H1 (cell line): ENCODE measurements at regions not wholly inside any gene's neighbourhood (a gene's known extent, or its start where the extent isn't known, plus 50 kb on each side); places are given as distances from the start of the nearest gene placed in this dataset.
"Not testable (repeated sequence)": the region's sequence is repeated elsewhere in the genome, so short reads cannot be mapped to it uniquely, and the experiment has no call there.

ENCODE experiments used
- CTCF ChIA-PET: fragments of 300-600 bp; sonication (Branson Sonifier 250); formaldehyde crosslinking; loops from one replicate; lab custom pipeline; 2021; ENCODE audit not compliant: partially characterized antibody; lab: Charles Lee
- POLR2A ChIA-PET: fragments of 300-600 bp; sonication (Branson Sonifier 250); formaldehyde crosslinking; loops from one replicate; lab custom pipeline; 2021; ENCODE audit warnings: inconsistent platforms; ENCODE audit not compliant: partially characterized antibody; lab: Charles Lee
- DNase-seq, 2 experiments: peaks; one replicate each; pipeline versions ENCODE4 v3.0.0 to v3.0.0-alpha.2; 2010 to 2022; ENCODE audit warnings: low spot score in 2 of 2, low read depth in 1 of 2, mixed read lengths in 1 of 2
- FAIRE-seq: peaks from 2 replicates; lab custom pipeline; 2011; peaks lifted over from hg19 to GRCh38; lab: Jason Lieb, UNC
- H2AFZ ChIP-seq: 2 replicates; pipeline ENCODE4 v1.8.1; 2012; ENCODE audit warnings: low read length, inconsistent platforms
- H2AK5ac ChIP-seq: 2 replicates; pipeline ENCODE4 v1.6.1; 2013; ENCODE audit warnings: low read depth, low read length
- H2BK120ac ChIP-seq: replicated peaks from 2 replicates; pipeline ENCODE3; 2013; ENCODE audit warnings: low read depth, low read length, inconsistent platforms
- H2BK12ac ChIP-seq: 2 replicates; pipeline ENCODE4 v1.6.1; 2013; ENCODE audit warnings: low read depth, low read length
- H2BK15ac ChIP-seq: 2 replicates; pipeline ENCODE4 v1.6.1; 2013; ENCODE audit warnings: low read length
- H2BK20ac ChIP-seq: 2 replicates; pipeline ENCODE4 v1.6.1; 2013; ENCODE audit warnings: low read length
- H2BK5ac ChIP-seq: 2 replicates; pipeline ENCODE4 v1.6.1; 2013; ENCODE audit warnings: low read depth, low read length
- H3K14ac ChIP-seq: 2 replicates; pipeline ENCODE4 v1.6.1; 2013; ENCODE audit warnings: inconsistent platforms; ENCODE audit not compliant: insufficient read length
- H3K18ac ChIP-seq: 2 replicates; pipeline ENCODE4 v1.6.1; 2013; ENCODE audit warnings: low read length; ENCODE audit errors: extremely low read depth
- H3K23ac ChIP-seq: 2 replicates; pipeline ENCODE4 v1.6.1; 2013; ENCODE audit warnings: inconsistent platforms; ENCODE audit not compliant: insufficient read length
- H3K23me2 ChIP-seq: 2 replicates; pipeline ENCODE4 v1.6.1; 2013; ENCODE audit warnings: low read depth, low read length
- H3K27ac ChIP-seq: 2 replicates; pipeline ENCODE4 v1.6.1; 2011; ENCODE audit warnings: low read depth, low read length, inconsistent platforms
- H3K27me3 ChIP-seq, 4 experiments: replicated peaks in 1 of 4; 1 replicate in 1 of 4; 2 replicates in 3 of 4; pipeline versions ENCODE4 v1.6.1 to v1.8.1; 2011 to 2013; ENCODE audit warnings: low read length in 3 of 4, mild to moderate bottlenecking in 3 of 4, inconsistent platforms in 2 of 4, mixed read lengths in 2 of 4, moderate library complexity in 1 of 4; ENCODE audit not compliant: control insufficient read depth in 3 of 4, insufficient read depth in 3 of 4; ENCODE audit errors: extremely low read depth in 1 of 4
- H3K36me3 ChIP-seq, 4 experiments: 2 replicates each; pipeline versions ENCODE4 v1.6.1 to v1.8.1; 2011 to 2013; ENCODE audit warnings: mild to moderate bottlenecking in 4 of 4, low read length in 3 of 4, moderate library complexity in 2 of 4, control low read depth in 1 of 4, inconsistent platforms in 1 of 4; ENCODE audit not compliant: insufficient read depth in 4 of 4, control insufficient read depth in 2 of 4
- H3K4ac ChIP-seq: replicated peaks from 2 replicates; pipeline ENCODE3; 2013; ENCODE audit warnings: low read length, low read depth, mixed read lengths, inconsistent platforms; ENCODE audit not compliant: insufficient read length
- H3K4me1 ChIP-seq, 4 experiments: replicated peaks in 1 of 4; 1 replicate in 1 of 4; 2 replicates in 3 of 4; pipeline versions ENCODE4 v1.6.1 to v1.8.1; 2011 to 2013; ENCODE audit warnings: low read length in 3 of 4, inconsistent platforms in 2 of 4, mixed read lengths in 1 of 4; ENCODE audit not compliant: insufficient read depth in 4 of 4, control insufficient read depth in 3 of 4
- H3K4me2 ChIP-seq, 2 experiments: 2 replicates each; pipeline versions ENCODE4 v1.6.1 to v1.8.1; 2011 to 2013; ENCODE audit warnings: low read depth in 2 of 2, low read length in 2 of 2, control low read depth in 1 of 2, inconsistent platforms in 1 of 2, mild to moderate bottlenecking in 1 of 2; ENCODE audit not compliant: insufficient read depth in 1 of 2
- H3K4me3 ChIP-seq, 4 experiments: fragments of 200-600, 300-600 bp in 1 of 4; sonication (generic), shearing (Covaris generic), sonication (Bioruptor Twin) in 1 of 4; 2 replicates each; pipeline versions ENCODE4 v1.5.1 to v1.8.1; 2011 to 2016; ENCODE audit warnings: low read length in 4 of 4, low read depth in 3 of 4, control low read depth in 2 of 4, inconsistent platforms in 2 of 4, mild to moderate bottlenecking in 2 of 4, mixed read lengths in 1 of 4, moderate library complexity in 1 of 4; ENCODE audit not compliant: insufficient read depth in 2 of 4; ENCODE audit errors: extremely low read depth in 1 of 4
- H3K56ac ChIP-seq: replicated peaks from 2 replicates; pipeline ENCODE3; 2013; ENCODE audit warnings: low read depth, mild to moderate bottlenecking, mixed read lengths, low read length, inconsistent platforms; ENCODE audit not compliant: insufficient read length
- H3K79me1 ChIP-seq: 2 replicates; pipeline ENCODE4 v1.6.1; 2013; ENCODE audit warnings: low read depth, low read length, control low read depth
- H3K79me2 ChIP-seq, 2 experiments: 2 replicates each; pipeline versions ENCODE4 v1.6.1 to v1.8.1; 2012 to 2013; ENCODE audit warnings: low read length in 2 of 2, mild to moderate bottlenecking in 2 of 2, inconsistent platforms in 1 of 2; ENCODE audit not compliant: insufficient read depth in 2 of 2, control insufficient read depth in 1 of 2
- H3K9ac ChIP-seq, 4 experiments: replicated peaks in 1 of 4; 1 replicate in 1 of 4; 2 replicates in 3 of 4; pipeline versions ENCODE4 v1.6.1 to v1.8.1; 2011 to 2013; ENCODE audit warnings: low read depth in 3 of 4, low read length in 3 of 4, control low read depth in 2 of 4, mild to moderate bottlenecking in 2 of 4, moderate library complexity in 2 of 4, inconsistent platforms in 1 of 4; ENCODE audit errors: extremely low read depth in 1 of 4
- H3K9me3 ChIP-seq, 2 experiments: 2 replicates each; pipeline versions ENCODE4 v1.6.1 to v1.8.1; 2012 to 2013; ENCODE audit warnings: mild to moderate bottlenecking in 2 of 2, moderate library complexity in 2 of 2, control low read depth in 1 of 2, inconsistent platforms in 1 of 2, low read depth in 1 of 2, low read length in 1 of 2, mixed read lengths in 1 of 2; ENCODE audit not compliant: insufficient read depth in 2 of 2
- H4K20me1 ChIP-seq, 2 experiments: replicated peaks in 1 of 2; 2 replicates each; pipeline versions ENCODE3 to v1.8.1; 2011 to 2013; ENCODE audit warnings: inconsistent platforms in 2 of 2, low read length in 2 of 2, mild to moderate bottlenecking in 1 of 2; ENCODE audit not compliant: insufficient read depth in 2 of 2, control insufficient read depth in 1 of 2
- H4K5ac ChIP-seq: 2 replicates; pipeline ENCODE4 v1.6.1; 2013; ENCODE audit warnings: low read length, low read depth, mixed read lengths, inconsistent platforms; ENCODE audit not compliant: insufficient read length
- H4K8ac ChIP-seq: 2 replicates; pipeline ENCODE4 v1.8.0; 2013; ENCODE audit warnings: mild to moderate bottlenecking, moderate library complexity, low read length, inconsistent platforms; ENCODE audit not compliant: insufficient read depth; ENCODE audit errors: extremely low read depth
- H4K91ac ChIP-seq: replicated peaks from 2 replicates; pipeline ENCODE3; 2013; ENCODE audit warnings: low read length, mixed read lengths, inconsistent platforms; ENCODE audit not compliant: insufficient read length
- WGBS, 2 experiments: shearing (Covaris generic) in 1 of 2; methylation state at CpG; one replicate each; pipeline versions ENCODE4 v1.1.6 to v1.1.7; 2013 to 2015; ENCODE audit warnings: low lambda C conversion rate in 2 of 2, mixed read lengths in 2 of 2, inconsistent platforms in 1 of 2, low coverage in 1 of 2, missing lambda C conversion rate in 1 of 2; ENCODE audit not compliant: insufficient replicate concordance in 2 of 2, insufficient coverage in 1 of 2, insufficient read length in 1 of 2; ENCODE audit errors: extremely low coverage in 1 of 2, missing lambda C conversion rate in 1 of 2; 5-methylcytosine and 5-hydroxymethylcytosine counted together
- TF ChIP-seq, protein P1 (sequence below), 3 experiments: IDR thresholded peaks; 1 replicate in 2 of 3; 2 replicates in 1 of 3; pipeline versions ENCODE4 v1.5.1 to v1.6.1; 2011; ENCODE audit warnings: low read length in 3 of 3, mild to moderate bottlenecking in 3 of 3, inconsistent platforms in 2 of 3, low read depth in 1 of 3, moderate library complexity in 1 of 3; ENCODE audit not compliant: insufficient read depth in 1 of 3; ENCODE audit errors: control extremely low read depth in 1 of 3

DNA sequence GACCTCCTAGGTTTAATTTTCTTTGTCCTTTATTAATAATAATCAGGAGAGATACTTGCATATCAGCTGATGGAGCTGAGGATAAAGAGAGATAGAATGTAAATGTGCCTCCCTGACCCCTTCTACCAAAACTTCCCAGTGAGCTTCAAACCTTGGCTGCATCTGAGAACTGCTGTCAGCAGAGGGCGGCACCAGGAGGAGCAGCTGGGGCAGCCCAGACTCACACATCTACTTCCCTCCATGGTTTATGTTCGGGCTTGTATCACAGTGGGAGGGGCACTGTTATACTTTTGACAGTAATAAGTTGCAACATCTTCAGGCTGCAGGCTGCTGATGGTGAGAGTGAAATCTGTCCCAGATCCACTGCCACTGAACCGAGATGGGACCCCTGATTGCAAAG is 521.7 kb downstream of the RPIA start:
- H2BK5ac ChIP-seq, H2BK15ac ChIP-seq, POLR2A ChIA-PET, H3K14ac ChIP-seq, H4K8ac ChIP-seq, H3K79me2 ChIP-seq, H3K4me1 ChIP-seq, H3K36me3 ChIP-seq, H3K4me2 ChIP-seq, H3K27ac ChIP-seq, H3K23me2 ChIP-seq, H3K56ac ChIP-seq, H2AK5ac ChIP-seq, H3K18ac ChIP-seq, H4K91ac ChIP-seq, H2BK120ac ChIP-seq, FAIRE-seq, H2BK12ac ChIP-seq, H3K9ac ChIP-seq, H2BK20ac ChIP-seq, H3K27me3 ChIP-seq, H3K79me1 ChIP-seq, CTCF ChIA-PET, H4K5ac ChIP-seq, H4K20me1 ChIP-seq, H3K9me3 ChIP-seq, H2AFZ ChIP-seq, H3K23ac ChIP-seq, H3K4ac ChIP-seq, H3K4me3 ChIP-seq: not testable (repeated sequence)
- 49% methylated on average over 3 of the region's 3 CpGs; no CpG with 5 or more reads in 1 of the 2 experiments for WGBS, 2 experiments
- TF ChIP-seq, protein P1, sequence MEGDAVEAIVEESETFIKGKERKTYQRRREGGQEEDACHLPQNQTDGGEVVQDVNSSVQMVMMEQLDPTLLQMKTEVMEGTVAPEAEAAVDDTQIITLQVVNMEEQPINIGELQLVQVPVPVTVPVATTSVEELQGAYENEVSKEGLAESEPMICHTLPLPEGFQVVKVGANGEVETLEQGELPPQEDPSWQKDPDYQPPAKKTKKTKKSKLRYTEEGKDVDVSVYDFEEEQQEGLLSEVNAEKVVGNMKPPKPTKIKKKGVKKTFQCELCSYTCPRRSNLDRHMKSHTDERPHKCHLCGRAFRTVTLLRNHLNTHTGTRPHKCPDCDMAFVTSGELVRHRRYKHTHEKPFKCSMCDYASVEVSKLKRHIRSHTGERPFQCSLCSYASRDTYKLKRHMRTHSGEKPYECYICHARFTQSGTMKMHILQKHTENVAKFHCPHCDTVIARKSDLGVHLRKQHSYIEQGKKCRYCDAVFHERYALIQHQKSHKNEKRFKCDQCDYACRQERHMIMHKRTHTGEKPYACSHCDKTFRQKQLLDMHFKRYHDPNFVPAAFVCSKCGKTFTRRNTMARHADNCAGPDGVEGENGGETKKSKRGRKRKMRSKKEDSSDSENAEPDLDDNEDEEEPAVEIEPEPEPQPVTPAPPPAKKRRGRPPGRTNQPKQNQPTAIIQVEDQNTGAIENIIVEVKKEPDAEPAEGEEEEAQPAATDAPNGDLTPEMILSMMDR (IDR thresholded peaks at IDR 0.05; ENCODE audit: control extremely low read depth in 1 of 3, insufficient read depth in 1 of 3, low read depth in 1 of 3, low read length in 3 of 3): peak in 2 of 3 experiments; percentile 7 to 9; a peak in 1 of 4 replicates
- peak in 1 of 2 experiments; percentile 50 for DNase-seq
